ENCODE measurements at regions not wholly inside any gene's neighbourhood (a gene's known extent, or its start where the extent isn't known, plus 50 kb on each side); places are given as distances from the start of the nearest gene placed in this dataset.

- in situ Hi-C loops (cut with HindIII; ENCODE audit: extremely low pct_ligation_motif_present, low pct_unique_long_range_greater_than_20kb), result no loop called here
- Histone ChIP-seq H3K36me3 (replicated peaks in 1 of 2; ENCODE audit: control insufficient read depth in 1 of 2, insufficient read depth in 2 of 2, low read length in 2 of 2) (no peaks in the 10 kb centered on the region), H3K9ac (ENCODE audit: insufficient read depth, low read depth, low read length) (no peak overlapping the region), H3K9me3 (ENCODE audit: low read length) (no peaks in the 10 kb centered on the region), H2AFZ (ENCODE audit: low read length) (no peak overlapping the region), H3K27me3 (ENCODE audit: control insufficient read depth in 1 of 2, insufficient read depth in 2 of 2, low read length in 2 of 2) (peaks cover 1 to 6% of the 10 kb centered on the region in 2 experiments; a peak in 2 of 5 replicates), H3K27ac (ENCODE audit: extremely low read length, insufficient read depth, low read length) (no peak overlapping the region), H4K20me1 (ENCODE audit: insufficient read depth, low read length) (no peaks in the 10 kb centered on the region), H3K4me3 (replicated peaks in 1 of 3; ENCODE audit: insufficient read depth in 1 of 3, low read depth in 2 of 3, low read length in 3 of 3) (no peak overlapping the region), H3K4me1 (ENCODE audit: insufficient read depth, low read length) (no peaks in the 10 kb centered on the region), H3K79me2 (ENCODE audit: insufficient read depth, low read length) (no peaks in the 10 kb centered on the region), H3K4me2 (ENCODE audit: low read depth, low read length) (no peak overlapping the region)
- FAIRE-seq (no peak), DNase-seq (ENCODE audit: low spot score) (no peak), ATAC-seq (peak; percentile 47; the same call in 2 of the 3 replicates)
- intact Hi-C loops (cut with micrococcal nuclease; ENCODE audit: unreplicated experiment), result no loop called here
- BruUV-seq (replicated peaks), result no TSS peak
- ChIA-PET CTCF (ENCODE audit: low intra/inter-chr PET ratio, low total read pairs) (no interaction called here), POLR2A (no interaction called here)
- TF ChIP-seq HDAC2 (CRISPR knock-in tag; IDR thresholded peaks at IDR 0.05) (no peak), STAG1 (CRISPR knock-in tag; IDR thresholded peaks at IDR 0.05) (peak; percentile 34), CTCF (CRISPR knock-in tag; IDR thresholded peaks at IDR 0.05) (0 out of 2 replicates have a peak, but pooled peaks have one; percentile 10)
- WGBS (ENCODE audit: low lambda C conversion rate), result under 1% methylated on average over 4 of the region's 4 CpGs
Measured at GRCh38 chr14:24690492-24690891, 56.5 kb upstream of the GZMB start.

- in situ Hi-C loops (cut with HindIII; ENCODE audit: extremely low pct_ligation_motif_present, low pct_unique_long_range_greater_than_20kb) (no loop called here), intact Hi-C loops (cut with micrococcal nuclease; ENCODE audit: unreplicated experiment) (no loop called here)
- H3K79me2 ChIP-seq (ENCODE audit: insufficient read depth, low read length), result no peaks in the 10 kb centered on the region
- H2AFZ ChIP-seq (ENCODE audit: low read length), result no peak overlapping the region
- H3K27ac ChIP-seq (ENCODE audit: extremely low read length, insufficient read depth, low read length), result no peak overlapping the region
- BruUV-seq (replicated peaks), result no TSS peak
- H4K20me1 ChIP-seq (ENCODE audit: insufficient read depth, low read length), result no peaks in the 10 kb centered on the region
- DNase-seq (ENCODE audit: low spot score), result no peak
- H3K4me3 ChIP-seq (replicated peaks in 1 of 3; ENCODE audit: insufficient read depth in 1 of 3, low read depth in 2 of 3, low read length in 3 of 3), result no peak overlapping the region
- POLR2A ChIA-PET, result no interaction called here
- H3K4me1 ChIP-seq (ENCODE audit: insufficient read depth, low read length), result no peaks in the 10 kb centered on the region
- no peaks in the 10 kb centered on the region for H3K9me3 ChIP-seq (ENCODE audit: low read length)
- CTCF ChIA-PET (ENCODE audit: low intra/inter-chr PET ratio, low total read pairs), result no interaction called here
- H3K27me3 ChIP-seq (ENCODE audit: control insufficient read depth in 1 of 2, insufficient read depth in 2 of 2, low read length in 2 of 2), result peaks cover 1 to 6% of the 10 kb centered on the region in 2 experiments; a peak in 2 of 5 replicates
- H3K9ac ChIP-seq (ENCODE audit: insufficient read depth, low read depth, low read length), result no peak overlapping the region
- TF ChIP-seq POLR2AphosphoS2 (IDR thresholded peaks at IDR 0.05; ENCODE audit: low read depth, low read length), result no peak
- TF ChIP-seq CHCHD3 (CRISPR knock-in tag; IDR thresholded peaks at IDR 0.05), result no peak
- no peak for TF ChIP-seq TFDP2 (CRISPR knock-in tag; IDR thresholded peaks at IDR 0.05)
- TF ChIP-seq NFIB (CRISPR knock-in tag; IDR thresholded peaks at IDR 0.05; ENCODE audit: borderline replicate concordance), result 0 out of 2 replicates have a peak, but pooled peaks have one; percentile 29
- TF ChIP-seq MTA3 (CRISPR knock-in tag; IDR thresholded peaks at IDR 0.05), result no peak
- TF ChIP-seq ESRRA (CRISPR knock-in tag; IDR thresholded peaks at IDR 0.05; ENCODE audit: low read depth), result no peak
- no peaks in the 10 kb centered on the region for H3K36me3 ChIP-seq (replicated peaks in 1 of 2; ENCODE audit: control insufficient read depth in 1 of 2, insufficient read depth in 2 of 2, low read length in 2 of 2)
- ATAC-seq, result no peak
- FAIRE-seq, result no peak
- WGBS (ENCODE audit: low lambda C conversion rate), result 22% methylated on average over 6 of the region's 6 CpGs
- H3K4me2 ChIP-seq (ENCODE audit: low read depth, low read length), result no peak overlapping the region
Measured at GRCh38 chr14:24688030-24688658, 54.2 kb upstream of the GZMB start.

Measured in HepG2 (cell line).